COR-L47 (cell line): ENCODE measurements at regions not wholly inside any gene's neighbourhood (a gene's known extent, or its start where the extent isn't known, plus 50 kb on each side); places are given as distances from the start of the nearest gene placed in this dataset.

ENCODE experiments used
- DNase-seq: peaks from one replicate; lab custom pipeline; 2025; lab: John Stamatoyannopoulos, UW

DNA sequence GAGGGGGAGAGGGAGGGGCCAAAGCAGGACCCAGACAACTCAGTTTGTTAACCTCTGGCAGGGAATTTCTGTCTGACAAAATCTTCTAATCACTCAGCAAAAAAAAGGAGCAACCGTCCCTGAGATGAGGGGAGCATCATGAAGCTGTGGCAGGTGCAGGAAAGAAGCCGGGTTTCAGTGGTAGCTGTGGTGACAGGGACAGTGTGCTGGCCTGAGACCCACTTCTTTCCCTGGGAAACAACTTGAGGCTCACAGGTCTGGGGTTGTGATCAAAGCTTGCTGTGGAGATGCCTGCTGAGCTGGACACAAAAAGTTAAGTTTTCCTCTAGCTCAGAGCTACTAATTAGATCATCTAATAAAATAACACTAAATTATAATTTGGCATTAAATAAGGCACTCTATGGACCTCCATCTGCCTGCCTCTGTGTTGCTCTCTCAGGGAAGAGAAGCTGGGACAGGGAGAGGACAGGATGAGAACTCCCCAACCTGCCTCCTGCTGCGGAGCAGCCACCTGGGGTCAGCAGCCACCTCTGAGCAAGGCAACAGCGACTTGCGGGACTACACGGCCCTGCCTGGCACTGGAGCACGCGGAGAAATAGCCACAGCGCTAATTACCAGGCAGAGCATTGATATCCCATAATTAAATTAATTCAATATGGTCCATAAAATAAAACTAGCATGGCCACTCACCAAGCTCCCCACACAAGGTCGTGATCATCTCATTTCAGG is 104.6 kb upstream of the TEX51 start:
- DNase-seq, result no peak

DNA sequence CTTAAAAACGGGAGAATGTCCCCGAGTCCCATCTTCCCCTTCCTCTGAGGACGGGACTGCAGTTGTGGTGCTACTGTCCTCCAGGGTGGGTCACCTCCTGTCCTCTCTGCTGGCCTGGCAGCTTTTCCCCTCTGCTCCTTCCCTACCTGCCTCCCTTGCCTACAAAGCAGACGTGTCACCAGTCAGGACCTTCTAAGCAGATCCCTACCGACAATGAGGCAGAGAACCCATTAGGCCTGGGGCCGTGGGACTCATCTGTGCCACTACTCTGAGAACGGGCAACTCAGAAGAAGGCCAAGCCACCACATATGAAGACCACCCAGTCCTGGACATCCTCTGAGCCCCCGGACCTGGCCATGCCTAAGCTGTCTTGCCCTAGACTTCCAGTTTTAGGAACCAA is 103.0 kb upstream of the TEX51 start:
- no peak for DNase-seq

DNA sequence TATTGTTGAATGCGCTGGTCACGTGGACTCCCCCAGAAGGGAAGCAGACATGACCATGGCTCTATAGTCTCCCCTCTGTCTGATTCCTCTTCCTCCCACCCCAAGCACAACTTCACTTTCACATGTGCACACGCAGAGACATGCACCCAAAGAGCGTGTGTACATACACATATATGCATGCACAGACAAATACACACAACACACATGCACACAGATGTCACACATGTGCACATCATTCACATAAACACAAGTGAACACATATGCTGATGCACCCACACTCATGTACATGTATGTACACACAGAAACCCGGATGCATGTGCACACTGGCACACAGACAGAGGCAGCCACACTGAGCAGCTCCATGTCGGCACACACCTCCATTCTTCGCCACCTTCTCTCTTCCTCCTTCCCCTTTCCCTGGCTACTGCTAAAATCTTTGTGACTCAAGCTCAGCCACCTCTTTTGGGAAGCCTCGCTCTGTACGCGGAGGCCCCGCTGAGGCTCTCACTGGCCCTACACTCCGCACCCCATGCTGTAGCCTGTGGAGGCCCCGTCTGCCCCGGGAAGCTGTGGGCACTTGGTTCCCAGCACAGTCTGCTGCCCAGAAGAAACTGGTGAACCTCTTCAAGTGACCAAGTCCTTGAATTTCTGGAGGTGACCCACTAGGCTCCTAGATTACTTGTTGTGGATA is 101.6 kb upstream of the TEX51 start:
- DNase-seq, result no peak

DNA sequence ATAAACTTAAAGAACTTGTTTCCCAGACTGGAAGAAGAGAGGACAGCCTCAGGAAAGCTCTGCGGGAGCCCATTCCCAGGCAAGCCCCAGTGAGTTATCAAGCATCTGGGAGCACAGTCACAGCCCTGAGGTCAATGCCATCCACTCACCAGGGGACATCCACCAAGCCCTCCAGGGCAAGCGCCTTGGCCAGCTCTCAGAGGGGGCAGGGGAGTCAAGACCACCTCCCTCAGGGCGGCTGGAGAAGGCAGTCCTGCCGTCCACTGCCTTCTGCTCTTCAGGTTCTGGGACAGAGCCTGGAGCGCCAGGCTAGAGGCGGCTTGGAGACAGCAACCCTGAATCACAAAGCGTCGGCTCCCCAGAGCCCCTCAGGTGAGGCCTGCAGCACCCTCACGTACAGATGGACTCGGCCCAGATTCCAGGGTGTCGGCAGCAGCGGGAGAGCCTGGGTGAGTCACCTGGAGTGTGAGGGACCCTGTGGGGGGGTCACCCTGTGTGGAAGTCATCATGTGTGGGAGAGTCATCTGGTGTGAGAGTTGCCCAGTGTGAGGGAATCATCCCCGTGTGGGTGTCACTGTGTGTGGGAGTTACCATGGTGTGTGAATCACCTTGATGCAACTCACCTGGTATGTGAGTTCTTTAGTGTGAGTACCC is 100.9 kb upstream of the TEX51 start:
- DNase-seq, result no peak

DNA sequence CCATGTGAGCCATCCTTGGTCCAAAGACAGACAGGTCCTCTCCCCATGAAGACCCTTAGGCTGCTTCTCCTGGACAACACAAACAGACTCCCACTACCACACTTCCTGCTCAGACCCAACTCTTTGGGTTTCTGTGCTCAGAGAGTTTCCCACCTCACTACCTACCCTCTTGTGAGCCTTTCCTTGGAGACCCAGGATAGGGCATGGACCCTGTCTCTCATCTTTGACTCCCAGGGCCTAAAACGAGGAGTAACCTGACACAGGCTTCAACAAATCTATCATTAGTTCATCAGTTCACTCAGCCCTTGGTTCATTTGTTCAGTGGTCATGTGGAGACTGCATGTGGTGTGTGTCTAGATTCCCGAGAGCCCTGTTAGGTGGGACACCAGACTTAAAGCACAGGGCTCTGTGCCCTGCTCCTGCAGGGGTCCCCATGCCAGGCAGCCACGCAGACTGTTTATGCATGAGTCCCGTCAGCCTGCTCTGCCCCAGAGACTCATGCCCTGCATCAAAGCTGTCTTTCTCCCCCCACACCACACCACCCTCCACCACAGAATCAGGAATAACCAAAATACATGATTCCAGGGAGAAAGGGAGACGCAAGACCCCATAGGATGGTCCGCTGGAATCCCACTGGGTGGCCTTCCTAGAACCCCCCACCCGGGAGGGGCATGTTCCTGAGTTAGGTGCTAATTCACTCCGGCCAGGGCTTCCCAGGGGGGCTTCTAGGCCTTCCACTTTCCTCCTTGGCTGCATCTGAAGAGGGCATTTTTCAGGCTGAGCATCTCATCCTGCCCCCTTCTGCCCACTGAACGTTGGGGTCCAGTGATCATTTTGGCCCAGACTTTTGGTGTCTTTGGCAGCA is 100.2 kb upstream of the TEX51 start:
- DNase-seq, result no peak

DNA sequence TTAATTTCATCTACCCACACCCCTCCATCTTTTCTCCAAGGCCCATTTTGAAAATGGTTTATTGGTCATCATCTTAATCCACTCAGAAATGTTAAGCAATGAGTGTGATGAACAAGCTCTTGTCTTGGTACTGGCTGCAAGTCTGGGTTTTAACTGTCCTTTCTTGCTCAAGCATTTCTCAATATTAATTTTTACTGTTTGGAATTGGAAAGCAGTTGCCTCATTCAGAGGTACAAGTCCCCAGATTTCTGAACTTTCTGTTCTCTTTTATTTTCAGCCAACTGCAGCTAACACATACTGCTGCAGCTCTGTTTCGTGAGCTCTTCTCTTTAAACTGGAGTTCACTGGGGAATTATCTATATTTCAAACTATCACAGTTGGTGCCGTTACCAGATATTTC is 99.4 kb upstream of the TEX51 start:
- DNase-seq, result no peak

DNA sequence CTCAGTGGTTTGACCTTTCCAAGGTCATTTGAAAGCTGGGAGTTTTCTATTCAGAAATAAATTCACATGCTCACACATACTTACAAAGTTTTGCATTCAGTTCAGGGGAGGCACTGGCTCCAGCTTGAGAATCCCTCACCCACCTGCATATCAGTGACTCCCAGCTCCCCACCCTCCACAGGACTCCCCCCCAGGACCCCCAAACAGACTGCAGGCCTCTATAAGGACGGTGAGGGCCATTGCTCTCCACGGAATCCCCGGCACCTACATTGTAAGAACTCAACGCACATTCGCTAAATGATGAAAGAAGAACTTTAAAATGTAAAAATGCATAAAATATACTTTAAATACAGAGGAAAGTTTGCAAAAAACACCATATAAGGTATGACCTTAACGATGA is 97.2 kb upstream of the TEX51 start:
- DNase-seq, result no peak

DNA sequence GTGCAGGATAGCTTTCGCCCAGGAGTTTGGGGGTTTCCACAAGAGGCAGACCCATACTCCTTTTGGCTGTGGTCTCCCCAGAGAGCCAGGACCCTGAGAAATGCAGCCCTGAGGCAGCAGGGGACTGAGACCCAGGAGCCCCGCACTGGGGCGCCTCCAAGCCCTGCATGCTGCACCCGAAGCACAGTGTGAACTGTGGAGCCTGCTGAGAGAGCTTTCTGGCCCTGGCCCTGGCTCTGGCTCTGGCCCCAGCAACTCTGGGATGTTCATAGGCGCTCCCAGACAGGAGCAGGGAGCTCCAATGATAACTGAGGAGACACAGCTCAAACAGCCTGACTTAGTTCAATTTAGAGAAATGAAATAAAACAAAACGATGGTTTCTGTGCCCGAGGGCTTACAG is 96.4 kb upstream of the TEX51 start:
- DNase-seq, result no peak

DNA sequence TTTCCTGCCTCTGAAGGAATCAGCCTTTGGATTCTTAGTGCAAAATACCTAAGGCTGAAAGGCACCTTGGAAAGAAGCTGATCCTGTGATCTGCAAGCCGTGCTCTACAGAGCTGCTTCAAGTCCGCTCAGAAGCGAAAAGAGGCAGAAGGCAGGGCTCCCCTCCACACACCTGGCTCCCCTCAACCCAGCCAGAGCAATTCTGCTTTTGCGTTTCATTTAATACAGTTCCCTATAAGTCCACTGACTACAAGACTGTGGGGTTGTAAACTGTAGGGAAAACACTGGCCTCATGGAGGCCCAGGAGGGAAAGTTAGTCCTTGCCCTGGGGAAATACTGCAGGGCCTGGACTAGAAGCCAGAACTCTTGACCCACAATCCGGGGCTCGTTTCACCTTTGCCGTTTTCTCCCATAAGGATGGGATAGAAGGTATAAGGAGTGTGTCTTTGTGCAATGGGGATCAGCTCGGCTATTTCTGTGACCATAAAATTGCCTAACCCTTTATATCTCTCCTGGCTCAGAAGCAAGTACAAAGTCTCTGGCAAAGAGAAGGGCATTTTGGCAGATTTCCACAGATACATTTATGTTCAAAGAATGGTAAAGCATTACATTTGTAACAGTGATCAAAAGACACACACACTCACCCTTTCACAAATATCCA is 95.8 kb upstream of the TEX51 start:
- no peak for DNase-seq

DNA sequence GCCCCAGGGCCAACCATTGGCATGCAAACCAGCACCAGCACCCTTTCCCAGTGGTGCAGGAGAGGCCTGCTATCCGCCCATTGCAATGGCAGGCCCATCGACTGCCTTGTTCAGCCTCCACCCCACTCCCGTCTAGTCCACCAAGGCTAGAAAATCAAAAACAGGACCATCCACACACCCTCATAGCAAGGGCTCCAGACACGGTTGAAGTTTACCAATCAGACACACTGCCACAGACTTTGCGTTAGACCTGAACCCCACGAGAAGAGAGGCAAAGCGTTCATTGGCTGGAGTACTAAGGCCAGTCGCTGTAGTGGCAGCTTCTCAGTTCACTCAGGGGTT is 95.3 kb upstream of the TEX51 start:
- DNase-seq, result no peak

DNA sequence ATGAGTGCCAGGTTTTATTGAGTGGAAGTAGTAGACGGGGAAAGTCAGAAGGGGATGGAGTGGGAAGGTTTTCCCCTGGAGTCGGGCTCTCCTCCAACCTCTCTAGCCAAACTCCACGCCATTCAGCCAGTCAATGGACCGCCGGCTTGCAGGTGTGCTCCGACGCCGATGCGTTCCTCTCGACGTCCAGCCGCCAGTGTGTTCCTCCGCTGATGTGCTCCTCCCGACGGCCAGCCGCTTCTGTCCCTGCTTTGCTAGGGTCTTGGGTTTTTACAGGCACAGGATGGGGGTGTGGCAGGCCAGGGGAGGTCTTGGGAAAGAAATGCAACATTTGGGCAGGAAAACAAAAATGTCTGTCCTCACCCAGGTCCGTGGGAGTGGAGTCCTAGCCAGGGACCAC is 94.3 kb upstream of the TEX51 start:
- no peak for DNase-seq

DNA sequence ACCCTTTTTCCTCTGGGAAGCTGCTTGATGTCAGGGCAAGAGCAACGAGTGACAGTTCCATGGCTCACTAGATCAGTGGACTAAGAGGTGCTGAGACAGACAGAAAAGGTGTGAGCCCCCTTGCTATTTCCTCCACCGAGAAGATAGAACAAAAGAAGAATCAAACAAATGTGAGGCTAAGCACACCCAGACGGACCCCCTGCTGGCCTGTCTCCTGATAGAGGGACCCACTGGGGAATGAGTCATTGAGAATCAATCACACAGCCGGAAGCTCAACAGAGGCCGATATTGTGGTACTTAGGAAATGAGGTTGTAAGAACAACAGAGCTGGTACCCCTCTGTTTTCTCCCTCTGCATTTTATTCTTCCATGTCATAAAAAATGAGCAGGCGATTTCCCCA is 89.8 kb upstream of the TEX51 start:
- peak; percentile 11 for DNase-seq

DNA sequence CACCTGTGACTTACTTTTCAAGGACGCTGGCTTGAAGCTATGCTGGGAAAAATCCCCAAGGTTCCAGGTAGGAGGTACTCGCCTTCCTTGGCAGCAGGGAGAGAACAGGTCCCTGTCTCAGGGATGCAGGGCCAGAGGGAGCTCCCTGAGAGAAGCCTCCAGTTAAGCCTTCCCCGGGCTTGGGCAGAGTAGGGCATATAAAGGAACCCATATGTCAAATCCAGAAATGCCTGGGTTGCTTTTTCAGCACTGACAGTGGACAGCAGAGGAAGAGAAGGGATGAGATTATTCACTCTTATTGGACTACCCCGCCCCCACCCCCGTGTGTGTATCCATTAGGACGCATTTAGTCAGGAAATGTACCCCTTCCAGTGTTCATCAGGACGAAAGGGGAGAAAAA is 89.3 kb upstream of the TEX51 start:
- DNase-seq, result no peak

DNA sequence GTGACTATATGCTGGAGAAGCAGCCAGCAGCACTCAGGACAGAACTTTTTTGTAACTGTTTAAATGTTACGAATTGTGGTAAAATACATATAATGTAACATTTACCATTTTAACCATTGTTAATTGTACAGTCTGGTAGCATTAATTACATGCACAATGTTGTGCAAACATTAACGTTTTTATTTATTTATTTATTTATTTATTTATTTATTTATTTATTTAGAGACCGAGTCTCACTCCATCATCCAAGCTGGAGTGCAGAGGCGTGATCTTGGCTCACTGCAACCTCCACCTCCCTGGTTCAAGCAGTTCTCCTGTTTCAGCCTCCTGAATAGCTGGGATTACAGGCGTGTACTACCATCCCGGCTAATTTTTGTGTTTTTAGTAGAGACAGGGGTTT is 88.7 kb upstream of the TEX51 start:
- no peak for DNase-seq

DNA sequence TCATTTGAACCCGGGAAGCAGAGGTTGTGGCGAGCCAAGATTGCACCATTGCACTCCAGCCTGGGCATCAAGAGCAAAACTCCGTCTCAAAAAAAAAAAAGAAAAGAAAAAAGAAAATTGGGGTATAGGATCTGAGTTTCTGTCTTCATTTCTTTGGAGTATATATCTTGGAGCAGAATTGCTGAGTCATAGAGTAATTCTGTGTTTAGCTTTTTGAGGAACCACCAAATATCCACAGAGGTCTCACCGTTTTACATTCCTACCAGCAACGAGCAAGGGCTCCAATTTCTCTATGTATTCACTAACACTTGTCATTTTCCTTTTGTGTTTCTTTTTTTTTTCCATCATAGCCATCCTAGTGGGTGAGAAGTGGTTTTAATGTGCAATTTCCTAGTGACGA is 87.6 kb upstream of the TEX51 start:
- DNase-seq, result no peak

DNA sequence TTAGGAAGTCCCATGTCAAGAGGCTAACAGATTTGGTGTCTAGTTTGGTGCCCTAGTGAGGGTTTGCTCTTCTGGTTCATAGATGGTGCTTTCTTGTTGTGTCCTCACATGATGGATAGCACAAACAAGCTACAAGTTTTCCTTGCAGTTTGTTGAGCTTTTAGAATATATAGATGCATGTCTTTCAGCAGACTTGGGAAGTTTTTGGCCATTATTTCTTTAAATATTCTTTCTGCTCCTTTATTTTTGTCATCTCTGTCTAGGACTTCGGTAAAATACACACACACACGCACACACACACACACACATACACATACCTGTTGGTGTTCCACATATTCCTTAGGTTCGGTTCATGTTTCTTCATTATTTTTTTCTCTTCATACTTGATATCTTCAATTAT is 81.5 kb upstream of the TEX51 start:
- DNase-seq, result no peak

DNA sequence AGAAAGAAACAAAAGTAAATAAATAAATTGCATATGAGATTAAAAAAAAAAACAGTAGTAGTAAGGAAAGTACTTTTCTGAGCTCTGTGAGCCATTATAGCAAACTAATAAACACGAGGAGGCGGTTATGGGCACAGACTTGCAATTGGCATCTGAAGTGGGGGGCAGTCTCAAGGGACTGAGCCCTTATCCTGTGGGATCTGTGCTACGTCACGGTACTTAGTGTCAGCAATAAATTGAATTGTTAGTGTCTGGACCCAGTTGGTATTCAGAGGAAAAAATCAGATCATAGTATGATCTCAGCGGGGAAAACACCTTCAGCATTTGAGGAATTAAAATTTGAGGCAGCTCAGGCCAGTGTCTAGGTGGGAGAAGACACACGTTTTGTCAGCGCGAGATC is 76.6 kb upstream of the TEX51 start:
- no peak for DNase-seq

DNA sequence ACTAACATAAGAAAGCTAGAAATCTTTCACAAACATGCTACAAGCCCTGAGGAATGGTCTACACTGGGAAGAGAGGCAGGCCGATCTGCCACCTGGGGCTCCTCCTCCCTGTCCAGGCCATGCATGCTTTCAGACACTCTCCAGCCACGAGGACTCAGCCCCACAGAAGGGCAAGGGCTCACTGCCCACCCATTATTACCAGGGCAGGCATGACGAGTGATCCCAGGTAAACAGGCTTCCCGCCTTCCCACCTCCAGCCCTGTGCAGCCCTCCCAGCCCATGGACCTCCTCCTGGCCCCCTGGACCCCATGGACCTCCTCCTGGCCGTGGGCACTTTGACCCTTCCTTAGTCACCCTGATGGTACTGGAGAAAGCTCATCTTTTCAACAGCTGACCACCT is 75.8 kb upstream of the TEX51 start:
- no peak for DNase-seq

DNA sequence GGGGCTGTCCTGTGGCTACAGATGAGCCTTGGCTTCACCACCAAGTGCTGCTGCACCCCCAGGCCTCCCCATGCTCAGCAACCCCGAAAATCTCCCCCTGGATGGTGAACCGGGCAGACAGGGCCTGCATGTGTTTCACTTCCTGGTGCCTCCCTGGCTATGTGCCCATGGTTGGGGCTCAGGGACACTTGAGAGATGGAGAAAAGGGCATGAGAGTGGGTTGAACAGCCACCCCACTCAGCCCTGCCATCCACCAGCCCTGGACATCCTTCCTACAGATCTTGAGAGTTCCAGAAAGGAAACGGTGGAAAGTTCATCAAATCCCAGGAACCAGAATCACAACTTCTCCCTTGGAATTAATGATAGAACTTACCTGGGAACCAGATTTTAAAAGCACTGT is 74.7 kb upstream of the TEX51 start:
- DNase-seq, result no peak

DNA sequence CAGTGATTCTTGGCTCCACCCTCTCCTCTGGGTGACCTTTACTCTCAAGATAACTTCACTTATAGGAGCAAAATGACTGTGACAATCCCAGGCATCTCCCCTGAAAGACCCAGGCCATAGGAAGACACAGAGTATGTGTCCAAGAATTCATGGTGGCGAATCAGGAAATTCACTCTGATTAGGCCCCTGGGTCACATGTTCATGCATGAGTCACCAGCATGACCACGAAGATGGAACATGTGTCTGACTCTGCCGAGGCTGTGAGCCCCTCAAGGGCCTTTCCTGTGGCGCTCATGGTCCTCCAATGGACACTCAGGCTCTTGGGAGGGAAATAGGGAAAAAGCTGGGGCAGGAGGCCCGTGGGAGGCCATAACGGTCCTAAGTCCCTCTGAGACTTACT is 74.0 kb upstream of the TEX51 start:
- no peak for DNase-seq

DNA sequence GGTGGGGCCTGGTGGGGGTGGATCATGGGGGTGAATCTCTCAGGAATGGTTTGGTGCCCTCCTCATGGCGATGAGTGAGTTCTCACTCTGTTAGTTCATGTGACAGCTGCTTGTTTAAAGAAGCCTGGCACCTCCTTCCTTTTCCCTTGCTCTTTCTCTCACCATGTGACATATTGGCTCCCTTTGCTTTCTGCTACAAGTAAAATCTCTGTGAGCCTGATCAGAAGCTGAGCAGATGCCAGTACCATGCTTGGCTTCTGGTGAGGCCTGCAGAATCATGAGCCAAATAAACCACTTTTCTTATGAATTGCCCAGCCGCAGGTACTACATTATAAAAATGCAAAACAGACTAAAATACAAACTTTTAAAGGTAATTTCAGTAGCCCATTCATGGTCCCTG is 73.4 kb upstream of the TEX51 start:
- DNase-seq, result no peak

DNA sequence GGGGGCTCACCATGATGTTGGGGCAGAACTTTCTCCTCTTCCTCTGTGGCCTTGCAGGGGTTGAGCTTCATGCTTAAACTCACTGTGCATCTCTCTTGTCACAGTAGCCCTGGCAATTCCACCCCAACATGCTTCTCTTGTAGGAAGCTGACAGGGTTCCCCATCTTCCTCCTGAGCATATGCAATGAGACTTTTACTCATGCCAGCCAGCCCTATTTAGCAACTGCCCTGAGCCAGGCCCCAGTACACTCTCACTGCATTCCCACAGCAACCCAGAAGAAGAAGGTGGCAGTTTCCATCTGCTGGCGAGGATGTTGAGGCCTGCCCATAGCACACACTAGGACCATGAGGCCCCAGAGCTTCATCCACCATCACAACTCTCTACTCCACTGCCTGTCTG is 72.2 kb upstream of the TEX51 start:
- DNase-seq, result no peak
